ENCODE measurements at regions not wholly inside any gene's neighbourhood (a gene's known extent, or its start where the extent isn't known, plus 50 kb on each side); places are given as distances from the start of the nearest gene placed in this dataset.

DNA sequence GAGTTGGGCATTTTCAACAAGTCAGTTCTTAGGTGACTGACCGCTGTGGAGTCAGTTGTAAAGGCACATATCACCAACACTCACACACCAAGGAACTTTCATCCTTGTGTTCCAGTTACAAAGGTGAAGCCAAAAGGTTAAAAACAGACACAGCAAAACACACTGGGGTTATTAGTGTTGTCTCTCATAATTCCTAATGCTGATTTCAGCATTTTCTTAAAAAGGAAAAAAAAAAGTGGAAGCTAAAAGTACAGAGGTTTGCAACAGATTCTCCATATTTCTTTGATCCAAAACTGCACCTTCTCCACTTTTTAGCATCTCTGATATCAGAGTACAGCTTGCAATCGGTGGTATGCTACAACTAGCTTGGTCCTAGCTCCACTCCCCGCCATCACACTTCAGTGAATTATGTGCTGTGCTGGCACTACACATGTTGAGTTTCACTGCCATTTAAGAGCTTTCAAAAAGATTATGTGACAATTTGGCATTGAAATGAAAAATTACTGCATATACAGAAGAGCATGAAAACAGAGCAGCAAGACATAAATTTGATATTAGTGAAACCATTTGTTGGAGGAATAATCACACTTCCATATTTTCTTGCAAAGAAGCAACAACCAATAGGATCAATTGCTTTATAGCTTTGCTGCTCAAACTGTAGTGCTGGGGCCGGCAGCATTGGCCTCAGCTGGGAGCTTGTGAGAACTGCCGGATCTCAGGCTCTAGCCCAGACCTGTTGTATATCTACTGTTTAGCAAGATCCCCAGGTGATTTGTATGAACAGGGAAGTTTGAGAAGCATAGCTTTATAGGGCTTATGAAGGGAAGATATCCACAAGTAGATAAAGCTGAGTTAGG is 62.3 kb upstream of the DAPL1 start:
- Mint-ChIP-seq H3K27ac (ENCODE audit: unreplicated experiment) (no peak overlapping the region), H3K4me1 (no peaks in the 10 kb centered on the region)
- TF ChIP-seq, protein P1, sequence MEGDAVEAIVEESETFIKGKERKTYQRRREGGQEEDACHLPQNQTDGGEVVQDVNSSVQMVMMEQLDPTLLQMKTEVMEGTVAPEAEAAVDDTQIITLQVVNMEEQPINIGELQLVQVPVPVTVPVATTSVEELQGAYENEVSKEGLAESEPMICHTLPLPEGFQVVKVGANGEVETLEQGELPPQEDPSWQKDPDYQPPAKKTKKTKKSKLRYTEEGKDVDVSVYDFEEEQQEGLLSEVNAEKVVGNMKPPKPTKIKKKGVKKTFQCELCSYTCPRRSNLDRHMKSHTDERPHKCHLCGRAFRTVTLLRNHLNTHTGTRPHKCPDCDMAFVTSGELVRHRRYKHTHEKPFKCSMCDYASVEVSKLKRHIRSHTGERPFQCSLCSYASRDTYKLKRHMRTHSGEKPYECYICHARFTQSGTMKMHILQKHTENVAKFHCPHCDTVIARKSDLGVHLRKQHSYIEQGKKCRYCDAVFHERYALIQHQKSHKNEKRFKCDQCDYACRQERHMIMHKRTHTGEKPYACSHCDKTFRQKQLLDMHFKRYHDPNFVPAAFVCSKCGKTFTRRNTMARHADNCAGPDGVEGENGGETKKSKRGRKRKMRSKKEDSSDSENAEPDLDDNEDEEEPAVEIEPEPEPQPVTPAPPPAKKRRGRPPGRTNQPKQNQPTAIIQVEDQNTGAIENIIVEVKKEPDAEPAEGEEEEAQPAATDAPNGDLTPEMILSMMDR (conservative IDR thresholded peaks at IDR 0.05): no peak

DNA sequence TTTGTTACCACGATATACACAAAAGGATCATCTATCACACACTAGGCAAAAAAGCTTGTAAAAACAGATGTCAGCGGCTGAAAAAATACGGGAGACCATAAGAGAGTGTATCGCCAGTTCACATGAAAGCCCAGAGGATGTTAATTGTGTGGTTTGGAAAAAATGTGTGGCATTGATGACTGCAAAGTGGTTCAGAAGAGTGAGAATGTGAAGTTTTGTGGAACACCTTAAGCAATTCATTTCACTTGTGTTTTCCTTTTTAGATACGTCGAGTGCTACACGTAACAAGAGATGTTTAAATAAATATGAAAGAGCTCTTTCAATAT is 61.7 kb upstream of the DAPL1 start:
- Mint-ChIP-seq H3K4me3 (no peak overlapping the region), H3K4me1 (no peaks in the 10 kb centered on the region), H3K27ac (ENCODE audit: unreplicated experiment) (no peak overlapping the region), H3K9me3 (no peaks in the 10 kb centered on the region), H3K27me3 (ENCODE audit: low read depth) (peaks cover 78% of the 10 kb centered on the region), H3K36me3 (ENCODE audit: low read depth) (no peaks in the 10 kb centered on the region)
- TF ChIP-seq, protein P1 (conservative IDR thresholded peaks at IDR 0.05): no peak
- DNase-seq (ENCODE audit: low read depth, low spot score): no peak

More for the DNA sequence above, 62.3 kb upstream of the DAPL1 start:
- no peak for DNase-seq (ENCODE audit: low read depth, low spot score)
- H3K36me3 Mint-ChIP-seq (ENCODE audit: low read depth): no peaks in the 10 kb centered on the region
- H3K27me3 Mint-ChIP-seq (ENCODE audit: low read depth): peaks cover 80% of the 10 kb centered on the region
- H3K4me3 Mint-ChIP-seq: no peak overlapping the region
- H3K9me3 Mint-ChIP-seq: no peaks in the 10 kb centered on the region

DNA sequence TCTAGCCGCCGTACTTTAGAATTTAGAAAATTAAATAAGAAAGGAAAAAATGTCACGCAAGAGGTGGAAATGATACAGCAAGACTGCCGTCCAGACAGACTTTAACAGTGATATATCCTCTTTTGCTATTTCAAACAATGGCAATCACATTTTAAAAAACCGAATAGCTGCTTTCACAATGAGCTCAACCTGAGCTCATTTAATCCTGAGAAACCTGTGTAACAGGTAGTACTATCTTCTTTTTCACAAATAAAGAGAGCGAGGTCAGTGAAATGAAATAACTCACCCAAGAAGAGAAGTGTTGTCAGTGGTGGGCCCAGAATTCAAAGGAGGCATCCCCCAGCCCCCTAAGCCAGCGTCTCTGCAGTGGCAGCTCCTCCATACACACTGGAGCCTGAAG is 60.7 kb upstream of the DAPL1 start:
- no peaks in the 10 kb centered on the region for H3K36me3 Mint-ChIP-seq (ENCODE audit: low read depth)
- TF ChIP-seq, protein P1 (conservative IDR thresholded peaks at IDR 0.05): no peak
- H3K27me3 Mint-ChIP-seq (ENCODE audit: low read depth): peaks cover 71% of the 10 kb centered on the region
- DNase-seq (ENCODE audit: low read depth, low spot score): no peak
- H3K4me1 Mint-ChIP-seq: no peaks in the 10 kb centered on the region
- H3K27ac Mint-ChIP-seq (ENCODE audit: unreplicated experiment): no peak overlapping the region
- H3K9me3 Mint-ChIP-seq: no peaks in the 10 kb centered on the region
- H3K4me3 Mint-ChIP-seq: no peak overlapping the region

DNA sequence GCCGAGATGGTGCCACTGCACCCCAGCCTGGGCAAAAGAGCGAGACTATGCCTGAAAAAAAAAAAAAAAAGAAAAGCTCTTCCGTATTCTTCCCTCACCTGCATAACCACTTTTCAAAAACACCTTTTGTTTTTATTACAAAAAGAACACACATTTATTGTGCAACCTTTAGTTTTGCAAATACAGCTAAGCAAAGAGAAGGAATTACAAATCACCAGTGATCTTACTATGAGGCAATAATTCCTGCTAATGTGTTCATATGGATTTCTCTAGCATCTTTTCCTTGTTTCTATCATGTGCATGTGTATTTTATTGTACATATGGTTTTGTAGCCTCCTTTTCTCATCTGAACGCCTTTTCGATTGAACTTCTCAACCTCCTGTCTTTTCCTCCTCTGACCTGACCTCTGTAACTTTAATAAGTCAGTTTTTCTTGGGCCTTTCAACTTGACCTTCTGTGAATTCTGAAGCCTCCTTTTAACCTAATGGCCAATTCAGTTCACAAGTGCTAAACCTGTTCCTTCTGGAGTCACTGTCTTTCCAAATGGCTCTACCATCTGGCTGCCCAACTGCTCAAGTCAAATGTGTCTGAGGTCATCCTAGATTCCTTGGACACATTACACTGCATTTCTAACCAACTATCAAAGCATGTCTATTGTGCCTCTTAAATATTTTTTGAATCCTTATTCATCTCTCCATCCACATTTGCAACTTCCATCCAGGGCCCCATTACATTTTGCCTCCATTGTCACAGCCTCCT is 59.1 kb upstream of the DAPL1 start:
- TF ChIP-seq, protein P1 (conservative IDR thresholded peaks at IDR 0.05): no peak
- Mint-ChIP-seq H3K9me3 (no peaks in the 10 kb centered on the region), H3K36me3 (ENCODE audit: low read depth) (no peaks in the 10 kb centered on the region), H3K27ac (ENCODE audit: unreplicated experiment) (no peak overlapping the region), H3K4me3 (no peak overlapping the region), H3K27me3 (ENCODE audit: low read depth) (peaks cover 65% of the 10 kb centered on the region), H3K4me1 (no peaks in the 10 kb centered on the region)
- no peak for DNase-seq (ENCODE audit: low read depth, low spot score)

DNA sequence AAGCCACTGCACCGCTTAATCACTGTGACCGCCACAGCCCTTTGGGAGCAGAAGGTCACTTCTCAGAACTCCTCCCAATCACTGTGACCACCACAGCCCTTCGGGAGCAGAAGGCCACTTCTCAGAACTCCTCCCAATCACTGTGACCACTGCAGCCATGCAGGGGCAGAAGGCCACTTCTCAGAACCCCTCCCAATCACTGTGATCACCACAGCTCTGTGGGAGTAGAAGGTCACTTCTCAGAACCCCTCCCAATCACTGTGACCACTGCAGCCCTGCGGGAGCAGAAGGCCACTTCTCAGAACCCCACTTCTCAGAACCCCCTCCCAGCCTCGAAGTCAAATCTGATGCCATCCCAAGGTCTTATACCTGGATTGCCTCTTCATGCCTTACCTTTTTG is 56.8 kb upstream of the DAPL1 start:
- Mint-ChIP-seq H3K4me1 (peaks cover 6% of the 10 kb centered on the region), H3K27ac (ENCODE audit: unreplicated experiment) (no peak overlapping the region), H3K27me3 (ENCODE audit: low read depth) (peaks cover 60% of the 10 kb centered on the region), H3K36me3 (ENCODE audit: low read depth) (no peaks in the 10 kb centered on the region), H3K4me3 (no peak overlapping the region), H3K9me3 (no peaks in the 10 kb centered on the region)
- no peak for DNase-seq (ENCODE audit: low read depth, low spot score)
- TF ChIP-seq, protein P1 (conservative IDR thresholded peaks at IDR 0.05): no peak
